ENCODE measurements at regions not wholly inside any gene's neighbourhood (a gene's known extent, or its start where the extent isn't known, plus 50 kb on each side); places are given as distances from the start of the nearest gene placed in this dataset.
A peak's percentile ranks its signal among the peaks of the same experiment; 100 is the strongest.

GRCh38 chr5:145160679-145161078 is 674.5 kb downstream of the PRELID2 start:
- Histone ChIP-seq H3K4me1 (peaks cover 0 to 6% of the 10 kb centered on the region in 2 donors), H3K27ac (no peak overlapping the region), H3K36me3 (no peaks in the 10 kb centered on the region), H3K4me3 (no peak overlapping the region), H3K27me3 (no peaks in the 10 kb centered on the region), H3K9me3 (no peaks in the 10 kb centered on the region)
- no peak for DNase-seq (ENCODE audit: low spot score)
- no peak for TF ChIP-seq CTCF (IDR thresholded peaks at IDR 0.05)

GRCh38 chr5:145158730-145159129 is 676.4 kb downstream of the PRELID2 start:
- H3K9me3 ChIP-seq: no peaks in the 10 kb centered on the region
- no peaks in the 10 kb centered on the region for H3K27me3 ChIP-seq
- no peak for DNase-seq (ENCODE audit: low spot score)
- no peak overlapping the region for H3K27ac ChIP-seq
- no peak overlapping the region for H3K4me3 ChIP-seq
- H3K4me1 ChIP-seq: peaks cover 0 to 6% of the 10 kb centered on the region in 2 donors
- TF ChIP-seq CTCF (IDR thresholded peaks at IDR 0.05): no peak
- no peaks in the 10 kb centered on the region for H3K36me3 ChIP-seq

GRCh38 chr5:145157841-145158240 is 677.3 kb downstream of the PRELID2 start:
- no peaks in the 10 kb centered on the region for H3K27me3 ChIP-seq
- DNase-seq (ENCODE audit: low spot score): no peak
- H3K4me1 ChIP-seq: peaks cover 0 to 6% of the 10 kb centered on the region in 2 donors
- H3K36me3 ChIP-seq: no peaks in the 10 kb centered on the region
- no peak for TF ChIP-seq CTCF (IDR thresholded peaks at IDR 0.05)
- no peaks in the 10 kb centered on the region for H3K9me3 ChIP-seq
- peak overlapping the region in 1 of 2 donors; percentile 53 for H3K27ac ChIP-seq
- H3K4me3 ChIP-seq: no peak overlapping the region

GRCh38 chr5:145141534-145141933 is 693.6 kb downstream of the PRELID2 start:
- no peak overlapping the region for H3K4me3 ChIP-seq
- H3K36me3 ChIP-seq: no peaks in the 10 kb centered on the region
- H3K4me1 ChIP-seq: no peaks in the 10 kb centered on the region
- DNase-seq (ENCODE audit: low spot score): no peak
- H3K27ac ChIP-seq: no peak overlapping the region
- H3K27me3 ChIP-seq: no peaks in the 10 kb centered on the region
- no peaks in the 10 kb centered on the region for H3K9me3 ChIP-seq
- TF ChIP-seq CTCF (IDR thresholded peaks at IDR 0.05): no peak

- no peaks in the 10 kb centered on the region for H3K4me1 ChIP-seq
- no peak for TF ChIP-seq CTCF (IDR thresholded peaks at IDR 0.05)
Measured at GRCh38 chr5:145130996-145131395, 704.1 kb downstream of the PRELID2 start.

GRCh38 chr5:145129797-145130196 is 705.3 kb downstream of the PRELID2 start:
- Histone ChIP-seq H3K4me3 (no peak overlapping the region), H3K27ac (no peak overlapping the region), H3K36me3 (no peaks in the 10 kb centered on the region), H3K9me3 (no peaks in the 10 kb centered on the region), H3K27me3 (no peaks in the 10 kb centered on the region), H3K4me1 (no peaks in the 10 kb centered on the region)
- no peak for TF ChIP-seq CTCF (IDR thresholded peaks at IDR 0.05)
- no peak for DNase-seq (ENCODE audit: low spot score)

More at GRCh38 chr5:145130996-145131395, 704.1 kb downstream of the PRELID2 start:
- no peaks in the 10 kb centered on the region for H3K36me3 ChIP-seq
- no peak for DNase-seq (ENCODE audit: low spot score)
- H3K4me3 ChIP-seq: no peak overlapping the region
- H3K9me3 ChIP-seq: no peaks in the 10 kb centered on the region
- H3K27me3 ChIP-seq: no peaks in the 10 kb centered on the region
- no peak overlapping the region for H3K27ac ChIP-seq

All from right atrium auricular region (tissue), 2 donors.